ENCODE measurements at regions not wholly inside any gene's neighbourhood (a gene's known extent, or its start where the extent isn't known, plus 50 kb on each side); places are given as distances from the start of the nearest gene placed in this dataset.
"Not testable (repeated sequence)": the region's sequence is repeated elsewhere in the genome, so short reads cannot be mapped to it uniquely, and the experiment has no call there.

GRCh38 chr12:14032191-14032590 lies 50.8 kb upstream of the GRIN2B start:
- intact Hi-C loops (cut with DNase I); H3K9me3 ChIP-seq; H3K4me3 ChIP-seq; H3K27me3 ChIP-seq; H3K4me1 ChIP-seq; DNase-seq; ATAC-seq; H3K36me3 ChIP-seq; H3K27ac ChIP-seq: not testable (repeated sequence)

GRCh38 chr12:14043776-14044175 lies 62.4 kb upstream of the GRIN2B start:
- ATAC-seq = no peak

GRCh38 chr12:14048941-14049545 lies 67.6 kb upstream of the GRIN2B start:
- no peak for TF ChIP-seq CTCF (IDR thresholded peaks at IDR 0.05)
- no peak overlapping the region for H3K27ac ChIP-seq
- H3K4me1 ChIP-seq = no peaks in the 10 kb centered on the region
- no peak for DNase-seq
- intact Hi-C loops (cut with DNase I) = no loop called here
- no peaks in the 10 kb centered on the region for H3K36me3 ChIP-seq
- no peaks in the 10 kb centered on the region for H3K9me3 ChIP-seq
- no peak for ATAC-seq
- H3K27me3 ChIP-seq = peaks cover 0 to 4% of the 10 kb centered on the region in 2 donors
- no peak overlapping the region for H3K4me3 ChIP-seq

More at GRCh38 chr12:14043776-14044175, 62.4 kb upstream of the GRIN2B start:
- Histone ChIP-seq H3K9me3 (peaks cover 0 to 11% of the 10 kb centered on the region in 2 donors), H3K4me3 (no peak overlapping the region), H3K36me3 (no peaks in the 10 kb centered on the region), H3K27me3 (peaks cover 0 to 4% of the 10 kb centered on the region in 2 donors), H3K27ac (no peak overlapping the region), H3K4me1 (no peaks in the 10 kb centered on the region)
- no peak for TF ChIP-seq CTCF (IDR thresholded peaks at IDR 0.05)
- no peak for DNase-seq
- intact Hi-C loops (cut with DNase I) = no loop called here

GRCh38 chr12:14057895-14058294 lies 76.5 kb upstream of the GRIN2B start:
- H3K4me3 ChIP-seq = no peak overlapping the region
- no peaks in the 10 kb centered on the region for H3K9me3 ChIP-seq
- intact Hi-C loops (cut with DNase I) = no loop called here
- no peaks in the 10 kb centered on the region for H3K4me1 ChIP-seq
- H3K27me3 ChIP-seq = no peaks in the 10 kb centered on the region
- no peak for ATAC-seq
- no peaks in the 10 kb centered on the region for H3K36me3 ChIP-seq
- no peak for DNase-seq
- H3K27ac ChIP-seq = no peak overlapping the region
- no peak for TF ChIP-seq CTCF (IDR thresholded peaks at IDR 0.05)

- no peaks in the 10 kb centered on the region for H3K9me3 ChIP-seq
- DNase-seq (no peak), ATAC-seq (no peak)
- no peak for TF ChIP-seq CTCF (IDR thresholded peaks at IDR 0.05)
- no peaks in the 10 kb centered on the region for H3K4me1 ChIP-seq
- H3K27me3 ChIP-seq = no peaks in the 10 kb centered on the region
- intact Hi-C loops (cut with DNase I) = no loop called here
- no peak overlapping the region for H3K4me3 ChIP-seq
- H3K27ac ChIP-seq = no peak overlapping the region
- H3K36me3 ChIP-seq = no peaks in the 10 kb centered on the region
Observed at GRCh38 chr12:14058717-14059116, 77.3 kb upstream of the GRIN2B start.

- Histone ChIP-seq H3K4me1 (no peaks in the 10 kb centered on the region), H3K4me3 (no peak overlapping the region), H3K36me3 (no peaks in the 10 kb centered on the region), H3K9me3 (no peaks in the 10 kb centered on the region), H3K27ac (no peak overlapping the region), H3K27me3 (no peaks in the 10 kb centered on the region)
- no peak for TF ChIP-seq CTCF (IDR thresholded peaks at IDR 0.05)
- DNase-seq (no peak), ATAC-seq (no peak)
- intact Hi-C loops (cut with DNase I) = no loop called here
Observed at GRCh38 chr12:14059548-14059947, 78.1 kb upstream of the GRIN2B start.

All from left lung (tissue), 4 donors.